SK-N-MC (cell line): ENCODE measurements at regions not wholly inside any gene's neighbourhood (a gene's known extent, or its start where the extent isn't known, plus 50 kb on each side); places are given as distances from the start of the nearest gene placed in this dataset.

Experiments
- DNase-seq: peaks from one replicate; pipeline ENCODE4 v3.0.0-alpha.2; 2011; ENCODE audit warnings: low read depth, low spot score
- H3K27ac ChIP-seq: fragments of 200-600 bp; sonication (generic); 2 replicates; pipeline ENCODE4 v1.5.1; 2016; ENCODE audit warnings: mixed run types
- H3K36me3 ChIP-seq: fragments of 200-600 bp; sonication (generic); 2 replicates; pipeline ENCODE4 v1.6.1; 2017; ENCODE audit warnings: antibody characterized with exemption, low read length, mixed read lengths; ENCODE audit not compliant: insufficient read depth
- H3K4me3 ChIP-seq: fragments of 200-600 bp; sonication (generic); 2 replicates; pipeline ENCODE4 v1.5.1; 2016
- H3K9ac ChIP-seq: fragments of 200-600 bp; sonication (generic); 2 replicates; pipeline ENCODE4 v1.8.0; 2017; ENCODE audit warnings: mixed run types, mixed read lengths; ENCODE audit not compliant: insufficient read length
- H3K9me3 ChIP-seq: fragments of 200-600 bp; sonication (generic); 2 replicates; pipeline ENCODE4 v1.6.1; 2017; ENCODE audit warnings: low read depth, mild to moderate bottlenecking, antibody characterized with exemption, low read length, moderate library complexity, mixed read lengths
- EZH2 ChIP-seq: fragments of 200-600 bp; sonication (generic); IDR thresholded peaks from one replicate; pipeline ENCODE4 v1.6.1; 2017; ENCODE audit warnings: antibody characterized with exemption
- FOXP2 ChIP-seq: optimal IDR thresholded peaks from 2 replicates; pipeline ENCODE3; 2011; ENCODE audit warnings: mild to moderate bottlenecking, moderate library complexity; ENCODE audit not compliant: insufficient read depth; ENCODE audit errors: extremely low read length, control extremely low read depth
- POLR2AphosphoS5 ChIP-seq: IDR thresholded peaks from 2 replicates; pipeline ENCODE4 v1.6.1; 2012; ENCODE audit warnings: mild to moderate bottlenecking, low read depth, low read length, borderline replicate concordance

GRCh38 chr7:116447436-116447835, 52.1 kb upstream of the CAV2 start:
- DNase-seq: no peak
- no peak overlapping the region for H3K4me3 ChIP-seq
- no peak overlapping the region for H3K9ac ChIP-seq
- H3K36me3 ChIP-seq: no peaks in the 10 kb centered on the region
- TF ChIP-seq FOXP2 (no peak), EZH2 (no peak), POLR2AphosphoS5 (no peak)
- H3K27ac ChIP-seq: peak overlapping the region; percentile 39
- no peaks in the 10 kb centered on the region for H3K9me3 ChIP-seq

DNA sequence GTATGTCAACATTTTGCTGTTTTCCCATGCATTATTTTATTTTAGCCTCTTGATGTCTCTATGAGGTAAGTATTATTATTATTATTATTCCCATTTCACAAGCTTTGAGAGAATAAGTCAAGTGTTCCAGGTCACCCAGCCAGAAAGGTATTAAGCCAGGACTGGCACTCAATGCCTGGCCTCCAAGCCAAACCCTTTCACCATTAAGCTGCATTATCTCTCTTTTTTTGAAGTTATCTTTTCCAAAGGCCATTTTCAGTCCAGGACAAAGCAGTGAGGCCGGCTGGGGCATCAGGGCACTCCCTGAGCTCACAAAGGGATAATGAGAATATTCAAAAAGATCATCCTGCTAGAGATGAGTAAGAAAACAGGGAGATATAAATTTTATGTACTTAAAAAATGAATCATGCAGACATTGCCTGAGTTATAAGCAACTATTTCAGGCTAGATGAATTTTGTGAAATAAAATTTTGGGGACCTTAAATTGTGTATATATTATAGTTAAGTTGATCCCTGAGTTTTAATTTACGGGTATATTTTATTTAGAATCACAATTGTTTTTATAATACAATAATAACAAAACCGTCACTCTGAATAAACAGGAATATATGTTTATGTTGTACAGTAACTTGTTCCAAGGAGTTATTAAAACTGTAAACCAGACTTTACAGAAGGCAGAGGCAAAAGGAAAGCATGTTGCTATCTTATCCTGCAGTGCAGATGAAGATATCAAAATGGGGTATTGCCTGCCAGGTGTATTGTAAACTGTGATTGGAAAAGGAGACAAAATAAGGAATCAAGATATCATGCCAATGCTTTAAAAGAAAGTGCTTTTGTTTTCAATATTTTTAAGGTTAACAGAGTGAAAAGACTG, 51.3 kb upstream of the CAV2 start:
- H3K9me3 ChIP-seq: no peaks in the 10 kb centered on the region
- H3K36me3 ChIP-seq: no peaks in the 10 kb centered on the region
- TF ChIP-seq POLR2AphosphoS5 (no peak), FOXP2 (no peak), EZH2 (no peak)
- no peak overlapping the region for H3K9ac ChIP-seq
- no peak overlapping the region for H3K4me3 ChIP-seq
- H3K27ac ChIP-seq: peak overlapping the region; percentile 39
- no peak for DNase-seq

DNA sequence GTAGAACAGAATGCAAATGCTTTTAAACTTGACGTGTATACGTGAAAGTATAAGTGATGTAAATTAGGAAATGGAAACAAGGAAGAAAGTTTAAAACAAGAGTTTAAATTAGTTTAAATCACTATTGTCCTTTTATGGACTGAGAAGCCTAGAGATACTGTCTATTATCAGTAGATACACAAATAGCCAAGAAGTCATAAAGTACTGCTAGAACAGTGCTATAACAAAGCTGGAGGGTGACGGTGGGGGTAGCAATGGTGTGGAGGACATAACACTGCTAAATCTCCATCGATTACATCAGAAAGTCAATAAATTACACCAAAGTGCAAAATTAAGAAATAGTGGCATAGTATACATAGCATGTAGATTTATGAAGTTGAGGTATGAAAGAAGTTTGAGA, 50.1 kb upstream of the CAV2 start:
- Histone ChIP-seq H3K27ac (peak overlapping the region; percentile 30; the same call in 1 of the 2 replicates), H3K36me3 (no peaks in the 10 kb centered on the region), H3K4me3 (no peak overlapping the region), H3K9ac (no peak overlapping the region), H3K9me3 (no peaks in the 10 kb centered on the region)
- no peak for TF ChIP-seq EZH2
- TF ChIP-seq FOXP2: no peak
- no peak for TF ChIP-seq POLR2AphosphoS5
- DNase-seq: no peak
